Activated naive CD8-positive, alpha-beta T cell treated with anti-CD3 and anti-CD28 coated beads, Interleukin-2, amount 50 U/mL, for 24 hours (primary cell): ENCODE measurements at regions not wholly inside any gene's neighbourhood (a gene's known extent, or its start where the extent isn't known, plus 50 kb on each side); places are given as distances from the start of the nearest gene placed in this dataset.

Experiments
- ATAC-seq: fragments of 150-1000 bp; cut with Tn5 transposase; one replicate; pipeline ENCODE4 v1.10.0; 2021
- DNase-seq: peaks from one replicate; pipeline ENCODE4 v3.0.0; 2021
- H3K27ac Mint-ChIP-seq: one replicate; pipeline ENCODE4 v1.8.0; 2021; ENCODE audit warnings: mild to moderate bottlenecking, mixed read lengths
- H3K27me3 Mint-ChIP-seq: one replicate; pipeline ENCODE4 v1.8.0; 2021; ENCODE audit warnings: mixed read lengths
- H3K36me3 Mint-ChIP-seq: one replicate; pipeline ENCODE4 v1.8.0; 2021; ENCODE audit warnings: low read depth, mixed read lengths
- H3K4me1 Mint-ChIP-seq: one replicate; pipeline ENCODE4 v1.8.0; 2021; ENCODE audit warnings: mixed read lengths
- H3K4me3 Mint-ChIP-seq: one replicate; pipeline ENCODE4 v1.8.0; 2021; ENCODE audit warnings: mild to moderate bottlenecking, moderate library complexity, mixed read lengths
- H3K9me3 Mint-ChIP-seq: one replicate; pipeline ENCODE4 v1.8.0; 2021; ENCODE audit warnings: mixed read lengths

- Mint-ChIP-seq H3K9me3 (peaks cover 4% of the 10 kb centered on the region), H3K36me3 (no peaks in the 10 kb centered on the region), H3K27me3 (peaks cover 5% of the 10 kb centered on the region), H3K4me1 (no peaks in the 10 kb centered on the region), H3K27ac (no peak overlapping the region), H3K4me3 (no peak overlapping the region)
- DNase-seq = no peak
- ATAC-seq = no peak
Observed at GRCh38 chr16:27123795-27124409, 57.2 kb downstream of the C16orf82 start.

- Mint-ChIP-seq H3K27me3 (peaks cover 3% of the 10 kb centered on the region), H3K4me1 (no peaks in the 10 kb centered on the region), H3K4me3 (no peak overlapping the region), H3K36me3 (peaks cover 5% of the 10 kb centered on the region), H3K27ac (no peak overlapping the region), H3K9me3 (peaks cover 21% of the 10 kb centered on the region)
- DNase-seq = no peak
- ATAC-seq = no peak
Observed at GRCh38 chr16:27127308-27127707, 60.6 kb downstream of the C16orf82 start.

- ATAC-seq = no peak
- Mint-ChIP-seq H3K36me3 (peaks cover 5% of the 10 kb centered on the region), H3K27ac (no peak overlapping the region), H3K4me1 (no peaks in the 10 kb centered on the region), H3K9me3 (peaks cover 23% of the 10 kb centered on the region), H3K4me3 (no peak overlapping the region), H3K27me3 (no peaks in the 10 kb centered on the region)
- no peak for DNase-seq
Observed at GRCh38 chr16:27129401-27129800, 62.7 kb downstream of the C16orf82 start.

- Mint-ChIP-seq H3K4me3 (peak overlapping the region; percentile 49), H3K36me3 (peaks cover 6% of the 10 kb centered on the region), H3K9me3 (peaks cover 9% of the 10 kb centered on the region), H3K4me1 (peaks cover 6% of the 10 kb centered on the region), H3K27ac (peak overlapping the region; percentile 74), H3K27me3 (peaks cover 22% of the 10 kb centered on the region)
- no peak for ATAC-seq
- DNase-seq = no peak
Observed at GRCh38 chr16:27138257-27138656, 65.1 kb upstream of the KDM8 start.

GRCh38 chr16:27145630-27146029 lies 57.7 kb upstream of the KDM8 start:
- Mint-ChIP-seq H3K27ac (no peak overlapping the region), H3K27me3 (peaks cover 12% of the 10 kb centered on the region), H3K4me3 (no peak overlapping the region), H3K4me1 (no peaks in the 10 kb centered on the region), H3K36me3 (no peaks in the 10 kb centered on the region), H3K9me3 (peaks cover 4% of the 10 kb centered on the region)
- ATAC-seq = no peak
- DNase-seq = no peak

GRCh38 chr16:27149986-27150385 lies 53.3 kb upstream of the KDM8 start:
- ATAC-seq = no peak
- H3K36me3 Mint-ChIP-seq = no peaks in the 10 kb centered on the region
- H3K4me3 Mint-ChIP-seq = no peak overlapping the region
- DNase-seq = no peak
- H3K9me3 Mint-ChIP-seq = peaks cover 4% of the 10 kb centered on the region
- no peak overlapping the region for H3K27ac Mint-ChIP-seq
- peaks cover 12% of the 10 kb centered on the region for H3K4me1 Mint-ChIP-seq
- H3K27me3 Mint-ChIP-seq = peaks cover 2% of the 10 kb centered on the region

GRCh38 chr16:27152121-27152520 lies 51.2 kb upstream of the KDM8 start:
- H3K27ac Mint-ChIP-seq = no peak overlapping the region
- no peak overlapping the region for H3K4me3 Mint-ChIP-seq
- no peaks in the 10 kb centered on the region for H3K36me3 Mint-ChIP-seq
- H3K9me3 Mint-ChIP-seq = no peaks in the 10 kb centered on the region
- ATAC-seq = no peak
- H3K4me1 Mint-ChIP-seq = peaks cover 14% of the 10 kb centered on the region
- peaks cover 2% of the 10 kb centered on the region for H3K27me3 Mint-ChIP-seq
- no peak for DNase-seq

- H3K27me3 Mint-ChIP-seq = no peaks in the 10 kb centered on the region
- no peak for DNase-seq
- H3K9me3 Mint-ChIP-seq = no peaks in the 10 kb centered on the region
- no peak for ATAC-seq
- no peak overlapping the region for H3K4me3 Mint-ChIP-seq
- H3K36me3 Mint-ChIP-seq = no peaks in the 10 kb centered on the region
- H3K4me1 Mint-ChIP-seq = peaks cover 14% of the 10 kb centered on the region
- H3K27ac Mint-ChIP-seq = no peak overlapping the region
Observed at GRCh38 chr16:27152801-27153200, 50.5 kb upstream of the KDM8 start.
